OCI-LY7 (cell line): ENCODE measurements at regions not wholly inside any gene's neighbourhood (a gene's known extent, or its start where the extent isn't known, plus 50 kb on each side); places are given as distances from the start of the nearest gene placed in this dataset.

Experiments
- BruUV-seq: library from RNA; stranded (reverse); fragments of 400-500 nt; replicated peaks from 2 replicates; lab custom pipeline; 2021; lab: Mats Ljungman, UMichigan
- CTCF ChIA-PET: fragments of 300-600 bp; sonication (Branson Sonifier 250); formaldehyde crosslinking; loops from one replicate; lab custom pipeline; 2022; ENCODE audit warnings: antibody characterized with exemption; ENCODE audit not compliant: unreplicated experiment; lab: Charles Lee
- POLR2A ChIA-PET: fragments of 300-600 bp; sonication (Branson Sonifier 250); formaldehyde crosslinking; loops from one replicate; lab custom pipeline; 2022; ENCODE audit warnings: antibody characterized with exemption; lab: Charles Lee
- DNase-seq: peaks from one replicate; pipeline ENCODE4 v3.0.0-alpha.2; 2015; ENCODE audit warnings: low spot score
- H2AFZ ChIP-seq: fragments of 200-600 bp; sonication (generic), shearing (Covaris generic); 2 replicates; pipeline ENCODE4 v1.6.1; 2014; ENCODE audit warnings: mild to moderate bottlenecking, antibody characterized with exemption, low read length, moderate library complexity
- H3K27ac ChIP-seq: fragments of 200-600 bp; sonication (generic); 2 replicates; pipeline ENCODE4 v1.5.1; 2014; ENCODE audit warnings: mixed run types, low read depth, mild to moderate bottlenecking, moderate library complexity, low read length, inconsistent platforms; ENCODE audit not compliant: poor library complexity, severe bottlenecking
- H3K36me3 ChIP-seq: fragments of 200-600 bp; sonication (generic); 2 replicates; pipeline ENCODE4 v1.6.1; 2014; ENCODE audit warnings: mild to moderate bottlenecking, antibody characterized with exemption, low read length, moderate library complexity, mixed read lengths; ENCODE audit not compliant: insufficient read depth
- H3K4me1 ChIP-seq: fragments of 200-600 bp; sonication (generic); 2 replicates; pipeline ENCODE4 v1.5.1; 2014; ENCODE audit warnings: mild to moderate bottlenecking, low read length; ENCODE audit not compliant: insufficient read depth, poor library complexity, severe bottlenecking
- H3K4me2 ChIP-seq: fragments of 200-600 bp; sonication (generic); 2 replicates; pipeline ENCODE4 v1.6.1; 2014; ENCODE audit warnings: mild to moderate bottlenecking, low read length
- H3K4me3 ChIP-seq: fragments of 200-600 bp; sonication (generic); 2 replicates; pipeline ENCODE4 v1.5.1; 2014; ENCODE audit warnings: mild to moderate bottlenecking, low read depth, low read length; ENCODE audit not compliant: poor library complexity, severe bottlenecking
- H3K79me2 ChIP-seq: fragments of 200-600 bp; sonication (generic); 2 replicates; pipeline ENCODE4 v1.6.1; 2016; ENCODE audit warnings: low read depth, mild to moderate bottlenecking, low read length, moderate library complexity, mixed read lengths; ENCODE audit not compliant: insufficient read depth
- H3K9me2 ChIP-seq: fragments of 200-600 bp; sonication (generic); 2 replicates; pipeline ENCODE4 v1.6.1; 2016; ENCODE audit warnings: mild to moderate bottlenecking, low read length, mixed read lengths; ENCODE audit not compliant: insufficient read depth
- H3K9me3 ChIP-seq: fragments of 200-600 bp; sonication (generic); 2 replicates; pipeline ENCODE4 v1.6.1; 2014; ENCODE audit warnings: mild to moderate bottlenecking, mixed run types, low read length, mixed read lengths
- H4K20me1 ChIP-seq: fragments of 200-600 bp; sonication (generic); 2 replicates; pipeline ENCODE4 v1.6.1; 2014; ENCODE audit warnings: mild to moderate bottlenecking, antibody characterized with exemption, low read length, moderate library complexity, mixed read lengths; ENCODE audit not compliant: insufficient read depth
- CTCF ChIP-seq: fragments of 200-600 bp; sonication (generic); conservative IDR thresholded peaks from 2 replicates; pipeline ENCODE4 v1.5.1; 2014; ENCODE audit warnings: mild to moderate bottlenecking, antibody characterized with exemption, low read length, moderate library complexity, mixed read lengths
- EZH2phosphoT487 ChIP-seq: fragments of 200-600 bp; sonication (generic); IDR thresholded peaks from 2 replicates; pipeline ENCODE4 v1.6.1; 2018; ENCODE audit warnings: low read depth, borderline replicate concordance, mild to moderate bottlenecking, mixed run types, antibody characterized with exemption, low read length, moderate library complexity, mixed read lengths
- intact Hi-C: fragments of 100-400 bp; cut with micrococcal nuclease; formaldehyde crosslinking; loops from one replicate; pipeline ENCODE4 v1.10.0; 2022; ENCODE audit not compliant: unreplicated experiment

DNA sequence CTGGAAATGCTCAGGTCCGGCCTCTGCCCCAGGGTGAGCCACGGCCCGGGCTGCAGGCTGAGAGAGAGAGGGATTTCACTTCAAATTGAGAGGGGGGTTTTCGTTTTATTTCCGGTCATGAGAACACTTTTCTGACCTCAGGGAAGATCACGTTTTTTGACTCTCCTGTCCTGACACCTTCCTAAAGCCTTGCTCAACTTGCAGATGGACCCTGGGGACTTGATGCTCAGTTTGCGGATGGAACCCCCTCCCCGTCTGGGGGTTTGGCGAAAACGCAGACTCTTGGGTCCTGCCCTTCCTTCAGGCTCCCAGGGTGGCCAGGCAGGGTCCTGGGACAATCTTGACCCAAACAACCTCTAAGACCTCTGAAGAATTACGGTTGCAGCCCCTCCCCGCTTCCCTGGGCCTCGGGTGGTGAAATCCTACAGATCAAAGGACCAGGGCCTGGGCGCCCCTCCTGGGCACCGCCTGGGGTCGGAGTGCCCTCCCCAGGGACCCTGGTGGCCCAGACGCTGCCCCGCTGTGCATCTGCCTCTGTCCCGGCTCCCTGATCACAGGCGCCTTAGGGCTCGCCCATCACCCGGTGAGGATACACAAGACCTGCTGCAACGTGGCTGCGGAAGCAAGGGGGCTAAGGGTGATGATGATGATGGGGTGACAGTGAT lies 148.2 kb downstream of the ERMARD start:
- intact Hi-C loops, result no loop called here
- no peak overlapping the region for H3K4me2 ChIP-seq
- H3K9me3 ChIP-seq, result no peaks in the 10 kb centered on the region
- BruUV-seq, result no TSS peak
- H3K9me2 ChIP-seq, result no peaks in the 10 kb centered on the region
- CTCF ChIA-PET, result no interaction called here
- no peak overlapping the region for H2AFZ ChIP-seq
- no peak for DNase-seq
- no peaks in the 10 kb centered on the region for H3K36me3 ChIP-seq
- H3K4me1 ChIP-seq, result no peaks in the 10 kb centered on the region
- no peaks in the 10 kb centered on the region for H4K20me1 ChIP-seq
- POLR2A ChIA-PET, result interaction anchor here (1.2 kb wide), 1 partner anchor 20 kb away, joined by 4 read pairs; no protein-coding TSS in a partner anchor
- TF ChIP-seq CTCF, result no peak
- no peak for TF ChIP-seq EZH2phosphoT487
- H3K27ac ChIP-seq, result no peak overlapping the region
- H3K4me3 ChIP-seq, result no peak overlapping the region
- H3K79me2 ChIP-seq, result no peaks in the 10 kb centered on the region

DNA sequence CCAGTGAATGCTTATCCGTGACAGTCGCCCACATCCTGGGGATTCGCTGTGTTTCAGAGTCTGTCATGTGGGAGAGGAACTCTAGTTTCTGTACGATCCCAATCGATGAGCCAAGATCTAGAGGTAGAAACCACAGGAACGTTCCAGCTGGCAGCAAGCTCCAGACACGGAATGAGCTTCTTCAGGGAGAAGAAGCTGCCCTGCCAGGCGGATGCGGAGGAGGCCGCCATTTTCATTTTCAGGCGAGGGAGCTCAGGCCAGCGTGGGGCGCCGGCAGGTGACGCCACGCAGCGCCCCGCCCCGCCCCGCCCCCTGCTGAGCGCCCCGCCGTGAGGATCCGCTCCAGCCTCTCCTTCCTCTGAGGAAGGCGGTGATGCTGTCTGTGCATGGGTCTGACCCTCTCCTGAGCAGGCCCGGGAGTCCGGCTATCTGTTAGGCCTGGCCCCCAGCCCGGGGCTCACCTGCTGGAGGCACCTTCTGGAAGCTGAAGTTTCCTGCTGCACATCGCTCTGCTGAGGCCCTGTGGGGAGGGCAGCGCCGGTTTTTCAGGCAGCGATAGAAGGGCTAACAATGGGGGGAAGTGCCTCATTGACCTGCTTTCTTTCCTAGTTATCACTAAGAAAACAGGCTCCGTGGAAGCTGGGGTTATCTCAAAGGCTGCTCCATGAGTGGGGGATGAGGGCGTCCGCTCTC lies 147.5 kb downstream of the ERMARD start:
- no peak overlapping the region for H3K4me3 ChIP-seq
- H3K4me1 ChIP-seq, result no peaks in the 10 kb centered on the region
- no peaks in the 10 kb centered on the region for H3K9me2 ChIP-seq
- H3K9me3 ChIP-seq, result no peaks in the 10 kb centered on the region
- POLR2A ChIA-PET, result interaction anchor here (1.2 to 2.0 kb wide), 2 partner anchors 13 to 20 kb away, joined by 4 read pairs; no protein-coding TSS in a partner anchor
- TF ChIP-seq CTCF, result no peak
- no peak for TF ChIP-seq EZH2phosphoT487
- no peaks in the 10 kb centered on the region for H4K20me1 ChIP-seq
- no peaks in the 10 kb centered on the region for H3K79me2 ChIP-seq
- no TSS peak for BruUV-seq
- no peak overlapping the region for H3K27ac ChIP-seq
- CTCF ChIA-PET, result no interaction called here
- no peaks in the 10 kb centered on the region for H3K36me3 ChIP-seq
- no peak for DNase-seq
- no peak overlapping the region for H3K4me2 ChIP-seq
- intact Hi-C loops, result no loop called here
- no peak overlapping the region for H2AFZ ChIP-seq
